ENCODE measurements at regions not wholly inside any gene's neighbourhood (a gene's known extent, or its start where the extent isn't known, plus 50 kb on each side); places are given as distances from the start of the nearest gene placed in this dataset.

DNA sequence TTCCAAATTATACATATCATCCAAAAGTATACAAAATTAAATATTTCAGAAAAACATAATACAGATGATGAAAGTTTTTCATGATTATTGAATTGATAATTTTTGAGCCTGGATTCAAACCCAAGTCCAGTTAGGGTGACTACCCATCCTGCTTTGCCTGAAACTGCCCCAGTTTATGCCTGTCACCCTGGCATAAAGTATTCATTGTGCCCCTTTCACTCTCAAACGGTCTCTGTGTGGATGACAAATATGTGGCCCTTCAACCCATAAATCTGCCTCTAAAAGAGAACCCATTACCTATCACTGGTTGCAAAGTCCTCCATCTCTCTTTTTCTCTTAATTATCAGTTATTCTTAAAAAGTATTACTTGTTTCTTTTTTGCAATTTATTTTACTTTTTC, 553.7 kb upstream of the JARID2 start:
- TF ChIP-seq EZH2phosphoT487 (IDR thresholded peaks at IDR 0.05; ENCODE audit: insufficient read depth, low read depth) (no peak), EZH2 (IDR thresholded peaks at IDR 0.05; ENCODE audit: insufficient read depth, poor library complexity, severe bottlenecking) (no peak)

Data from GM23248 (cell line).